ENCODE measurements at regions not wholly inside any gene's neighbourhood (a gene's known extent, or its start where the extent isn't known, plus 50 kb on each side); places are given as distances from the start of the nearest gene placed in this dataset.

DNA sequence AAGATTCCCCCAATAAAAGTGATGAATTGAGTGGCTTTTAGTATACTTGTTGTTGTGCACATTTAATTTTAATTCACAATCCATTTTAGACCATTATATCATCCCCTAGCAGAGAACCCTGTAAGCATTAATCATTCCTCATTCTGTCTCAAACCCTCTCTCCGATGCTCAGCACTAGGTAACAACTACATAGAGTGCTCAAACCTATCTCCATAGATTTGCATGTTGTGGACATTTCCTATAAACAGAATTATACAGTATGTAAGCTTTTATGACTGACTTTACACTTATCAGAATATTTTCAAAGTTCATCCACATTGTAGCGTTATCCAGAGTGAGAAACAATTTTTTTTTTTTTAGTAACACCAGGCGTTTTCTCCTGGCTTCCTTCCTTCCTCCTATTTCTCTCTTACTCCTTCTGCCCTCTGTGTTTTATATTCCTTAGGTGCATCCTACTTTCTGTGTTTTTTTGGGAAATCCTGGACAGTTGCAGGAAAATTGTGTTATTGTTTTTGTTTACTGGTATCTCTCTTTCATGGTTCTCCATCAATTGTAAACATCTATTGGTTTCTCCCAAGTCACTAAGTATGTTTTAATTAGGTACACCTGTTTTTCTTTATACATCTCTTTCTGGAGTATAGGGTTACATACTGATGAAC, 1528.0 kb upstream of the TPTE start:
- Histone ChIP-seq H3K9me3 (ENCODE audit: control insufficient read depth in 1 of 2, insufficient read depth in 1 of 2, low read depth in 1 of 2, low read length in 2 of 2) (peaks cover 11 to 41% of the 10 kb centered on the region in 2 experiments; a peak in 3 of 4 replicates), H3K9me2 (ENCODE audit: insufficient read depth) (no peaks in the 10 kb centered on the region), H3K79me2 (ENCODE audit: insufficient read depth, low read length) (no peaks in the 10 kb centered on the region), H3K27ac (ENCODE audit: low read depth, low read length) (no peak overlapping the region), H3K4me3 (replicated peaks in 1 of 2; ENCODE audit: low read depth in 1 of 2, low read length in 2 of 2) (no peak overlapping the region), H3K27me3 (ENCODE audit: insufficient read depth, low read length) (peaks cover 11% of the 10 kb centered on the region; the same call in 1 of the 2 replicates), H4K20me1 (ENCODE audit: insufficient read depth) (no peaks in the 10 kb centered on the region), H3K9ac (ENCODE audit: low read length) (no peak overlapping the region), H3K4me2 (ENCODE audit: low read length) (no peak overlapping the region), H3K4me1 (ENCODE audit: control insufficient read depth in 1 of 2, insufficient read depth in 2 of 2, low read length in 2 of 2) (peaks cover 0 to 6% of the 10 kb centered on the region in 2 experiments; a peak in 1 of 4 replicates), H2AFZ (ENCODE audit: low read depth, low read length, poor library complexity, severe bottlenecking) (no peak overlapping the region), H3K36me3 (ENCODE audit: control insufficient read depth in 1 of 2, insufficient read depth in 2 of 2, low read length in 2 of 2) (no peaks in the 10 kb centered on the region)
- intact Hi-C loops (cut with micrococcal nuclease) = no loop called here
- RAD21 ChIA-PET (ENCODE audit: low non-redundant PET in 1 of 2, low total read pairs in 2 of 2, uncharacterized antibody in 2 of 2, unreplicated experiment in 2 of 2) = no interaction called here
- POLR2A ChIA-PET = no interaction called here
- ATAC-seq (peak; percentile 13), DNase-seq (ENCODE audit: low read depth, low spot score) (no peak)
- BruUV-seq (replicated peaks) = TSS peak; percentile 3
- TF ChIP-seq POLR2A (IDR thresholded peaks at IDR 0.05; ENCODE audit: borderline replicate concordance, extremely low read depth, insufficient read depth, insufficient read length) (no peak), TCF7L2 (IDR thresholded peaks at IDR 0.05; ENCODE audit: borderline replicate concordance, extremely low read depth, insufficient read depth, insufficient read length) (no peak), EZH2phosphoT487 (IDR thresholded peaks at IDR 0.05; ENCODE audit: borderline replicate concordance) (no peak), ZFX (IDR thresholded peaks at IDR 0.05) (no peak), CEBPB (IDR thresholded peaks at IDR 0.05; ENCODE audit: low read depth) (no peak), SIN3A (IDR thresholded peaks at IDR 0.05; ENCODE audit: low read depth) (no peak), ZNF274 (IDR thresholded peaks at IDR 0.05; ENCODE audit: low read depth, low read length) (no peak; the same call in 1 of the 2 replicates), ELF1 (IDR thresholded peaks at IDR 0.05; ENCODE audit: borderline replicate concordance, low read depth) (no peak)
- TF ChIP-seq, protein P1, sequence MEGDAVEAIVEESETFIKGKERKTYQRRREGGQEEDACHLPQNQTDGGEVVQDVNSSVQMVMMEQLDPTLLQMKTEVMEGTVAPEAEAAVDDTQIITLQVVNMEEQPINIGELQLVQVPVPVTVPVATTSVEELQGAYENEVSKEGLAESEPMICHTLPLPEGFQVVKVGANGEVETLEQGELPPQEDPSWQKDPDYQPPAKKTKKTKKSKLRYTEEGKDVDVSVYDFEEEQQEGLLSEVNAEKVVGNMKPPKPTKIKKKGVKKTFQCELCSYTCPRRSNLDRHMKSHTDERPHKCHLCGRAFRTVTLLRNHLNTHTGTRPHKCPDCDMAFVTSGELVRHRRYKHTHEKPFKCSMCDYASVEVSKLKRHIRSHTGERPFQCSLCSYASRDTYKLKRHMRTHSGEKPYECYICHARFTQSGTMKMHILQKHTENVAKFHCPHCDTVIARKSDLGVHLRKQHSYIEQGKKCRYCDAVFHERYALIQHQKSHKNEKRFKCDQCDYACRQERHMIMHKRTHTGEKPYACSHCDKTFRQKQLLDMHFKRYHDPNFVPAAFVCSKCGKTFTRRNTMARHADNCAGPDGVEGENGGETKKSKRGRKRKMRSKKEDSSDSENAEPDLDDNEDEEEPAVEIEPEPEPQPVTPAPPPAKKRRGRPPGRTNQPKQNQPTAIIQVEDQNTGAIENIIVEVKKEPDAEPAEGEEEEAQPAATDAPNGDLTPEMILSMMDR (IDR thresholded peaks at IDR 0.05 in 2 of 3, conservative IDR thresholded peaks at IDR 0.05 in 1 of 3; ENCODE audit: borderline replicate concordance in 1 of 3, insufficient read depth in 1 of 3, low read depth in 2 of 3, low read length in 2 of 3) = no peak
- TF ChIP-seq, protein P2, sequence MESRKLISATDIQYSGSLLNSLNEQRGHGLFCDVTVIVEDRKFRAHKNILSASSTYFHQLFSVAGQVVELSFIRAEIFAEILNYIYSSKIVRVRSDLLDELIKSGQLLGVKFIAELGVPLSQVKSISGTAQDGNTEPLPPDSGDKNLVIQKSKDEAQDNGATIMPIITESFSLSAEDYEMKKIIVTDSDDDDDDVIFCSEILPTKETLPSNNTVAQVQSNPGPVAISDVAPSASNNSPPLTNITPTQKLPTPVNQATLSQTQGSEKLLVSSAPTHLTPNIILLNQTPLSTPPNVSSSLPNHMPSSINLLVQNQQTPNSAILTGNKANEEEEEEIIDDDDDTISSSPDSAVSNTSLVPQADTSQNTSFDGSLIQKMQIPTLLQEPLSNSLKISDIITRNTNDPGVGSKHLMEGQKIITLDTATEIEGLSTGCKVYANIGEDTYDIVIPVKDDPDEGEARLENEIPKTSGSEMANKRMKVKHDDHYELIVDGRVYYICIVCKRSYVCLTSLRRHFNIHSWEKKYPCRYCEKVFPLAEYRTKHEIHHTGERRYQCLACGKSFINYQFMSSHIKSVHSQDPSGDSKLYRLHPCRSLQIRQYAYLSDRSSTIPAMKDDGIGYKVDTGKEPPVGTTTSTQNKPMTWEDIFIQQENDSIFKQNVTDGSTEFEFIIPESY (IDR thresholded peaks at IDR 0.05; ENCODE audit: extremely low read depth, insufficient replicate concordance, low read length) = no peak
- TF ChIP-seq, protein P3, sequence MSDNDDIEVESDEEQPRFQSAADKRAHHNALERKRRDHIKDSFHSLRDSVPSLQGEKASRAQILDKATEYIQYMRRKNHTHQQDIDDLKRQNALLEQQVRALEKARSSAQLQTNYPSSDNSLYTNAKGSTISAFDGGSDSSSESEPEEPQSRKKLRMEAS (IDR thresholded peaks at IDR 0.05) = no peak
- CTCF ChIA-PET = no interaction called here

All from HCT116 (cell line).